GM19328 (cell line): ENCODE measurements at regions not wholly inside any gene's neighbourhood (a gene's known extent, or its start where the extent isn't known, plus 50 kb on each side); places are given as distances from the start of the nearest gene placed in this dataset.

Experiments
- ATAC-seq: cut with Tn5 transposase; IDR thresholded peaks from one replicate; pipeline ENCODE4 v1.9.1; 2021; ENCODE audit warnings: mild to moderate bottlenecking, moderate library complexity; ENCODE audit not compliant: unreplicated experiment

- ATAC-seq: no peak
These were observed 212.0 kb upstream of the SALL3 start for GRCh38 chr18:78767648-78768071.

- no peak for ATAC-seq
These were observed 211.4 kb upstream of the SALL3 start for GRCh38 chr18:78768221-78768620.

DNA sequence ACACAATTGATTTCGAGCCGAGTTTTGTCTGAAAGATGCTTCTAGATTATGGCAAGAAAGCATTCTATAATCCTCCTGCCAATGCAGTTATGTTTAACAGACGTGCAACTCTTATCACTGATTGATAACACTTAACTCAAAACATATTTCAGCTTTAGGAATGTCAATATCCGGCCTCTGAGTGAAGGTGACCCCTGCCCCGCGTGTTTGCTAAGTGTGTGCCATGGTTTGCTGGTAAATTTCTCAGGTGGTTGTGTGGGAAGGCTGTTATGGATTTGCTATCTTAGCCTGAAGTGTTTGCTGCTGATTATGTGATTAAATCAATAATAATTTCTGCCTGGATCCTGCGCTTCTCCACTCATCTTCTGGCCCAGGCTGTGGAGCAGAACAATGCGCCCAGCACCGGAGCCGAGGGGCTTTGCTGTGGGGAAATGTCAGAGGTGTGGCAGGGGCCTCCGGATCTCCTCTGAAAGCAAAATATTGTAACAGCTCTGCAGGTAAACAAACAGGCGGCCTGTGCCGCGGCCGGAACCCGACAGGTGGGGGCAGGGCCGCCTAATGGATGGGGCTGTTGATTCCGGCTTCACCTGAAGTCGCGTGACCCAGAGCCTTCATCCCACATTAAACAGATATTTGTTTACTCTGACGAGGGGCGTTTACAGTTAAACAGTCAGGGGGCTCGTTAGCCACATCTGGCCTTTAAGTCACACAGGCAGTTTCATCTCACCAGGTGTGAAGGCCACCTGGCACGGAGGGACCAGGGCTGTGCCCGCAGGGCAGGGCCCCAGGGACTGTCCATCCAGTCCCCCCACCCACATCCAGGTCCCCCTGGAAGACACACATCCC lies 210.7 kb upstream of the SALL3 start:
- ATAC-seq: no peak

DNA sequence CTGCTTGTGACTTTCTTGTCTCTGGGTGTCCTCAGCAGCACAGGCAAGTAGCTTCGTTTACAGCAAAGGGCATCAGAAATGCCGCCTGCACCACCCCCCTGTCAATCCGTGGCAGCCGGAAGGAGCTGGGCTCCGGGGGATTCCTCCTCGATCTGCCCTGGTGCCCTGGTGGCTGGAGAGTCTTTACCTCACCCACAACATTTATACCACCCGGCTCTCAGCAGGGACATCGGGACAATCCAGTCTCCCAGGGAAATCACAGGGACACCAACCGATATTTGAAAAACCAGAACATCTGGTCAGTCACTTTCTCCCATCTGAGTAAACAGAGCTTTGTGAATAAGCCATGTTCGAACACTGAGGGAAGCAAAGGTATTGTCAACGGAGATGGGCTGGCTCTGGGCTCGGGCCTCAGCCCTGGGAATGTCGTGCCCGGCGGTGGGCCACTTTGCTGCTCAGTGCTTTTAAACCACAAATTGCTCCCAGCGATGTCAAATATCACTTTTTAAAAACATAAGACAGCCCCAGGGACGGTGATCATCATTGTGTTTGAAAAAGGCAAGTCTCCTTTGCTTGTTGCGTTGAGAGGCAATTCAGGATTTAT lies 210.0 kb upstream of the SALL3 start:
- ATAC-seq: no peak

DNA sequence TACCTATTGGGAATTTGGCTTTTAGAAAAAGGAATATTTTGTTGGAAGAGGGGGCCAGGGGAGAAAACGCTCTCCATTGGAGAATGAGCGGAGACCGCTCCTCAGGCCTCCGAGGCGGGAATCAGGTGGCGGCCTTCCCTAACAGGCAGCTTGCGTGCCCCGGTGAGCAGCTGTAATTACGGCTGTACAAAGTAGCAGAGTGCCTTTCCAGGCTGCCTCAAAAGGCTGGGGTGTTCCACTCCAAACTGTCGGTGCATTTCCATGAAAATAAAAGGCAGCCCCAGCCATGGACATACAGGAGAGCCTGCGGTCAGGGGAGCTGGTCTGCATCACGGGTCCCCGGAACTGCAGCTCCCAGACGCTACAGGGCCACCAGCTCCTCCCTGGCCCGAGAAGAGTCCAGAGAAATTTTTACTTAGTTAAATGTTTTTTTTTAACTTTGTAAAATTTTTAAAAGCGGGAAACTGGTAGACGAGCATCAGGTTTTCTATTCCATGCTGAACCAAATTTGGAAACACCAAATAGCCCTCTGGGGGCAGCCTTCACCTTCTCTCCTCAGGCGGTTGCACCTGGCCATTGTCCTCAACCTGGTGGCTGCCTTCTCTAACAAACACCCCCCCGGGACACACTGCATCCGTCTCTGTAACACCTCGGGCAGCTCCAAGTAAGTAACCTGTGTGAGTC lies 209.3 kb upstream of the SALL3 start:
- no peak for ATAC-seq

GRCh38 chr18:78770823-78771139 lies 208.8 kb upstream of the SALL3 start:
- ATAC-seq: no peak

GRCh38 chr18:78771496-78772359 lies 207.9 kb upstream of the SALL3 start:
- no peak for ATAC-seq

GRCh38 chr18:78772360-78773302 lies 207.0 kb upstream of the SALL3 start:
- no peak for ATAC-seq

- ATAC-seq: no peak
These were observed 206.3 kb upstream of the SALL3 start for GRCh38 chr18:78773303-78773755.

DNA sequence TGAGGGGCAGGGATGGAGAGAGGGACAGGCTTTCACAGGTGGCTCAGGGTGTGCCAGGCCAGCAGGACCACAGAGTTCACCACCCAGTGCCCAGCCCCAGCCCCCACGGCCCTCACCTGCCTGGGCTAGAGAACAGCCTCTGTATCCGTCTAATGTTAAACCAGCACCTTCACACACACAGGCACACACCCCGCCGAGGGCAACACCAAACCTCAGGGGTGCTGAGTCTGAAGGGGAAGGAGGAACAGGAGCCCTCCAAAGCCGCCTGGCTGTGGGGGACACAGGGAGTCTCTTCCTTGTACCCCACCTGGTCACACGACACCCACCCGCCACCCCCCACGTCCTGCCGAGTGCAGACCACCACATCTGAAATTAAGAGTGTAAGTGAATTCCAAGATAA lies 205.8 kb upstream of the SALL3 start:
- ATAC-seq: no peak

GRCh38 chr18:78774741-78775141 lies 204.9 kb upstream of the SALL3 start:
- ATAC-seq: no peak

GRCh38 chr18:78776151-78776550 lies 203.5 kb upstream of the SALL3 start:
- ATAC-seq: no peak

DNA sequence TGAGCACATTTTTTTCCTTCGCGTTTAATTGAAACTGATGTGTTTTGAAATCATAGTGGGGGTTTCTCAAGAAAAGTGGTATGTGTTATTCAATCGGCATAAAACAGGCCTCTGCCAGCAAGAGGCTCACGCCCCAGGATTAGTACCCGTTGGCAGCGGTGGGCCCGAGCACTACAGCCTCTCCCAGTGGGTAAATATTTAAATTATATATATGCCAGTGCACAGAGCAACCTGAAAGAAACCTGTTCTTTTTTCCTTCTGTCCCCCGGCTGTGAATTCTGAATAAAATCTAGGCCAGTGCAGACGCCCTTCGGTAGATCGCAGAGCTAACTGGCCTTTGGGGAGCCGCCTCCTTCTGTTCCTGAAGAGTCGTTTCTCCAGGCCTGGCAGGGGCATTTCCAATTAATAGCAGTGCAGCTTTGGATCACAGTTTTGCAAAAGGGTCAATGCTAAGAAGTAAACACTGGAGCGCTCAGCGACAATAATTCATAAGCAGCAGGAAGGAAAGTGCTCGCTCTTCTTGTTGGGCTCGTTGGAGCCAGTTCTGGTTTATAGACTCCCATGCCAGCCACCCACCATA lies 202.8 kb upstream of the SALL3 start:
- ATAC-seq: no peak

- no peak for ATAC-seq
These were observed 201.6 kb upstream of the SALL3 start for GRCh38 chr18:78777992-78778391.

- no peak for ATAC-seq
These were observed 201.0 kb upstream of the SALL3 start for GRCh38 chr18:78778651-78779050.

- no peak for ATAC-seq
These were observed 199.5 kb upstream of the SALL3 start for GRCh38 chr18:78779996-78780718.

DNA sequence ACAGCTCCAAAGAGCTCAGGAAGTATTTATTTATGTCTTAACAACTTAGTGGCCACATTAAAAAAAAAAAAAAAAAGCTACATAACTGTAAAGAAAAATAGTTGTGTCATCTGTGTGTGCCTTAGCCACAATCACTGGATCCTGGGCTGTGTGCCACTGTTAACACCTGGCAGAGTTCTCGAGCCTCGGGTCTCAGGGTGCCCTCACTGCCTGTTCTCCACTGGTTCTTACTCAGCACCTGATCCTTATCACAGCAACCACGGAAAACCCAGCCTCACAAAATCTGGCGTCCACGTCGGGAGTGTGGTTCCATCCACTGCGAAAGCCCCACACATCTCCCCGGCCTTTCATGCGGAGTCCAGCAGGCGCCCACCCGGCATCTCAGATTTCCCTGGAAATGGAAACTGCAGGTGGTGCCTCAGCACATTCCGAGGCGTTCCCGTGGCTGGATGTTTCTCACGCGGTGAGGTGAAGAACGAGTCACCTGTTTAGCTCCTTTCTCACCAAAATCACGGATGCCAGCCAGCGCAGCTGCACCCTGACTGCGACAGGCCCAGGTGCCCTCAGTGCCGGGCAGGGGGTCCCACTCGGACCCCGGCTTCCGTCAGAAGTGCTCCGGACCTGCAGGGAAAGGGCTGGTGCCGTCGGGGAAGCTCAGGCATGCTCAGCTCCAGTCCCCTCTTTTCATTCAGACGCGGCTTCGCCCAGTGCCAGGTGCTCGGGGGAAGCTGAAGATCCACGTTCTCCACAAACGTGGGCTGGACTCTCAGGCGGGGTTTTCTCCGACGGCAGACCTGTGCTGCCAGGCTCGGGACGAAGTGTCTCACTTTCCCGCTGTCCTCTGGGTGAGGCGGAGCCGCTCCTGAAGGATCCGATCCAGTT lies 198.7 kb upstream of the SALL3 start:
- no peak for ATAC-seq

DNA sequence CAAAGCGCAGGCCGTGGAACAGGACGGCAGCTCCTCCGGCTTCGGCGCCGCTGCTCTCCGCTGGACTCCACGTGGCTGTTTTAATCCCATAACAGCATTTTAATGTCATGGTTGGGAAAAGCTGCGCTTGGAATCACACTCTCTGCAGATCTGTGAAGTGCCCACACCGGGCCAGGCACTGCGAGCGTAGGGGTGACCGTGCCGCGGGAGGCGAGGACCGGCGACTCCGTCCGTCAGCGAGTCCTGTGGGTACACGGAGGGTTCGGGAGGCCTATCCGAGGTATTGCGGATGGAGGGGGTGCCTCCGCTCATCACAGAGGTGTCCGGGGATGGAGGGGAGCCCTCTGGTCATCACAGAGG lies 198.0 kb upstream of the SALL3 start:
- no peak for ATAC-seq
